OCI-LY7 (cell line): ENCODE measurements at regions not wholly inside any gene's neighbourhood (a gene's known extent, or its start where the extent isn't known, plus 50 kb on each side); places are given as distances from the start of the nearest gene placed in this dataset.

ENCODE experiments used
- CTCF ChIP-seq: fragments of 200-600 bp; sonication (generic); conservative IDR thresholded peaks from 2 replicates; pipeline ENCODE4 v1.5.1; 2014; ENCODE audit warnings: mild to moderate bottlenecking, antibody characterized with exemption, low read length, moderate library complexity, mixed read lengths
- EZH2phosphoT487 ChIP-seq: fragments of 200-600 bp; sonication (generic); IDR thresholded peaks from 2 replicates; pipeline ENCODE4 v1.6.1; 2018; ENCODE audit warnings: low read depth, borderline replicate concordance, mild to moderate bottlenecking, mixed run types, antibody characterized with exemption, low read length, moderate library complexity, mixed read lengths

- no peak for TF ChIP-seq CTCF
- TF ChIP-seq EZH2phosphoT487, result no peak
Observed at GRCh38 chrX:9285342-9285771, 179.5 kb upstream of the TBL1X start.
